ENCODE measurements at regions not wholly inside any gene's neighbourhood (a gene's known extent, or its start where the extent isn't known, plus 50 kb on each side); places are given as distances from the start of the nearest gene placed in this dataset.

DNA sequence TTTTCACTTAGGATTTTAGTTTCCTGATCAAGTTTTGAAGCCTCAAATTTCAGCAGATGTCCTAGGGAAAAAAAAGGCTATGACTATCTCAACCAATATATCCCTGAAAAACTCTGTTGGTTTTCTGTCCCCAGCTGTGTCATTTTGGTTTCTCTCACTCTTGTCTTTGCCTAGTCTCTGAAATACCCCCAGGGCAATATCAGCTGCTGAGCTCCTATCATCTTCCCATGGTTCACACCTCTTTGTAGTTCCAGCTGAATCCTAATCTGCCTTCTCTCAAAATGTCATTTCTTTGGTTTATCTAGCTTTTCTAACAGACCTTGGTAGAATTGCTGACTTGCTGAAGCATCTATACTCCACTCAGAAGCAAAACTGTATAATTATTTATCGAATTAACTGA, 2370.5 kb downstream of the ARAP2 start:
- H3K9me3 ChIP-seq, result no peaks in the 10 kb centered on the region
- TF ChIP-seq, protein P1, sequence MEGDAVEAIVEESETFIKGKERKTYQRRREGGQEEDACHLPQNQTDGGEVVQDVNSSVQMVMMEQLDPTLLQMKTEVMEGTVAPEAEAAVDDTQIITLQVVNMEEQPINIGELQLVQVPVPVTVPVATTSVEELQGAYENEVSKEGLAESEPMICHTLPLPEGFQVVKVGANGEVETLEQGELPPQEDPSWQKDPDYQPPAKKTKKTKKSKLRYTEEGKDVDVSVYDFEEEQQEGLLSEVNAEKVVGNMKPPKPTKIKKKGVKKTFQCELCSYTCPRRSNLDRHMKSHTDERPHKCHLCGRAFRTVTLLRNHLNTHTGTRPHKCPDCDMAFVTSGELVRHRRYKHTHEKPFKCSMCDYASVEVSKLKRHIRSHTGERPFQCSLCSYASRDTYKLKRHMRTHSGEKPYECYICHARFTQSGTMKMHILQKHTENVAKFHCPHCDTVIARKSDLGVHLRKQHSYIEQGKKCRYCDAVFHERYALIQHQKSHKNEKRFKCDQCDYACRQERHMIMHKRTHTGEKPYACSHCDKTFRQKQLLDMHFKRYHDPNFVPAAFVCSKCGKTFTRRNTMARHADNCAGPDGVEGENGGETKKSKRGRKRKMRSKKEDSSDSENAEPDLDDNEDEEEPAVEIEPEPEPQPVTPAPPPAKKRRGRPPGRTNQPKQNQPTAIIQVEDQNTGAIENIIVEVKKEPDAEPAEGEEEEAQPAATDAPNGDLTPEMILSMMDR (IDR thresholded peaks at IDR 0.05; ENCODE audit: low read depth, low read length), result no peak
- H3K4me1 ChIP-seq, result peaks cover 5% of the 10 kb centered on the region
- no peak for DNase-seq
- no peaks in the 10 kb centered on the region for H3K27me3 ChIP-seq
- no peaks in the 10 kb centered on the region for H3K36me3 ChIP-seq
- no peak overlapping the region for H3K4me3 ChIP-seq (ENCODE audit: low read depth, low read length)

DNA sequence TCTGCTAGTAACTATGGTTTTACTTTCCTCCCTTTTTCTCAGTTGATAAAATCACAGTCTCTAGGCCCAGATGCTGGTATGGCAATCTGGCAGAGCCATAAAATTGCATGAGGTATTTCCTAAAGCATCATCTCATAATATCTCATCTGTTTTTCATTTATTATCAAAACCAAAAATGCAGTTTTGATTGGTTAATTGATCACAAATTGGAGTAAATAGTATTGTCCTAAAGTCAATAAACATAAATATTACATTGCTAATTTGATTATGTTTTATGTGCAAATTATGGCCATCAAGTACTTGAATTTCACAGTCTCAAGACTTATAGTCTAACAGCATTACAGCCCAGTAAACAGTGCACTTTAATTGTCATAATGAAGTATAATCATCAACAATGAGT, 2365.6 kb downstream of the ARAP2 start:
- H3K4me1 ChIP-seq, result peaks cover 11% of the 10 kb centered on the region
- TF ChIP-seq, protein P1 (IDR thresholded peaks at IDR 0.05; ENCODE audit: low read depth, low read length), result no peak

GRCh38 chr4:33881176-33881575, 2363.1 kb downstream of the ARAP2 start:
- Histone ChIP-seq H3K27me3 (no peaks in the 10 kb centered on the region), H3K4me1 (peaks cover 11% of the 10 kb centered on the region), H3K9me3 (no peaks in the 10 kb centered on the region), H3K36me3 (no peaks in the 10 kb centered on the region), H3K4me3 (ENCODE audit: low read depth, low read length) (no peak overlapping the region)
- TF ChIP-seq, protein P1 (IDR thresholded peaks at IDR 0.05; ENCODE audit: low read depth, low read length), result no peak
- no peak for DNase-seq

More for the DNA sequence above, 2365.6 kb downstream of the ARAP2 start:
- Histone ChIP-seq H3K27me3 (no peaks in the 10 kb centered on the region), H3K4me3 (ENCODE audit: low read depth, low read length) (no peak overlapping the region), H3K36me3 (no peaks in the 10 kb centered on the region), H3K9me3 (no peaks in the 10 kb centered on the region)
- DNase-seq, result peak; percentile 12

DNA sequence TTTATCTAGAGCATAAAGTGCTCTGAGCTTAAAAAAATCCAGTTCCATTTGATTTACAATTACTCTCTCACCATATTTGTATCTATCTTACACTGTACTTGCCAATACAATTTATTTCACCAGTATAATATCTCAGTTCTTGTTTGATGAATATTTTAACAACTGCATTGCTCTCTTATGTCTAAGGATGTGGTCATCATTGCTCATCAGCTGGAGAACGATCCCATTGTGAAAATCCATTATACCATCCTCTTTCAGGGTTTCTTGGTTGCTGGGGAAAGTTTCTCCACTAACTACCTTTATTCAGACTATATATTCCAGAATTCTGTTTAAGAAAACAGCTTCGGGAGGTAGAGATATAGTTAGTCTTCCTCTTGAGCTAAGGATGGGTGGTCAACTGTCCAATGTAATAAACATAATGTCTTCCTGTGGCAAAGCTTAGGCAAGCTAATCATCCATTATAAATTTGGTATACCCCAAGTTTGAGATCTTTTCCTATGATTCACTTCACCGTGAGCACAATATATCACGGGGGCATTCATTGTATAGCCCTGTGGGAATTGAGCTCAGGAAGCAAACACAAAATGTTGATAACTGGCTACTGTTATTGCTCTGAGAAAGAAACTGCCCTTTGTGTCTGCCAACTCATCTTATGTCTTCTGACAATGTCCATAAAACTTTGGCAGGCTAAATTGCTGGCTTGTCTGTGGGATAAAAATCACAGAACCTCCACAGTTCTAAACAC, 2361.9 kb downstream of the ARAP2 start:
- no peak for DNase-seq
- H3K4me3 ChIP-seq (ENCODE audit: low read depth, low read length), result no peak overlapping the region

DNA sequence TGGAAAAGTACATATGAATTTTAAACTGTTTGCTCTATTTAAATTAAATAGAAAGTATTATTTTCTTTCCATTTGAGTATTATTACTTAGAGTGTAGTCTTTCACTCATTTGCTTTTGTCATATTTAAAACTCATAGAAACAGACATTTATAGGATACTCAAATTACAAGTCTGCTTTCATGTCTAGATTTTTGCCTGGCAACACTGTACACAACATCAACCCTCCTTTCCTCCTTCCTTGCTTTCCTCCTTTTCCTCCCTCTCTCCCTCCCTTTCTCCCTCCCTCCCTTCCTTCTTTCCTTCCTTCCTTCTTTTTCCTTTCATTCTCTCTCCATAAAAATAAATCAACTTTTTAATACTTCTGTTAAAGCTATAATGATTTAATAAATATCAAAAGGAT, 2361.2 kb downstream of the ARAP2 start:
- Histone ChIP-seq H3K4me1 (peaks cover 11% of the 10 kb centered on the region), H3K4me3 (ENCODE audit: low read depth, low read length) (no peak overlapping the region), H3K27me3 (no peaks in the 10 kb centered on the region), H3K36me3 (no peaks in the 10 kb centered on the region), H3K9me3 (no peaks in the 10 kb centered on the region)
- no peak for DNase-seq
- TF ChIP-seq, protein P1 (IDR thresholded peaks at IDR 0.05; ENCODE audit: low read depth, low read length), result no peak

More for the DNA sequence above, 2361.9 kb downstream of the ARAP2 start:
- Histone ChIP-seq H3K36me3 (no peaks in the 10 kb centered on the region), H3K27me3 (no peaks in the 10 kb centered on the region), H3K9me3 (no peaks in the 10 kb centered on the region), H3K4me1 (peaks cover 11% of the 10 kb centered on the region)
- TF ChIP-seq, protein P1 (IDR thresholded peaks at IDR 0.05; ENCODE audit: low read depth, low read length), result no peak

DNA sequence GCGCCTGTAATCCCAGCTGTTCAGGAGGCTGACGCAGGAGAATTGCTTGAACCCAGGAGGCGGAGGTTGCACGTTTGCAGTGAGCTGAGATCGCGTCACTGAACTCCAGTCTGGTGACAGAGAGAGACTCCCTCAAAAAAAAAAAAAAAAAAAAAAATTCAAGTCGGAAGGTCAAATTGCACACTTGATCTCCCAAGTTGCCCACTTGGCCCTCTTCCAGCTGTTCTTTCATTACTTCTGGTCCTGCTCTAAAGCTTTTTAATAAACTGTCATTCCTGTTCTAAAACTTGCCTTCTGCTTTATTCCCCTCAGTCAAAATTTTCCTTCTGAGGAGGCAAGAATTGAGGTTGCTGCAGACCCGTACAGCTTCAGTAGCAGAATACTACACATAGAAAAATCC, 2358.0 kb downstream of the ARAP2 start:
- H3K27me3 ChIP-seq, result no peaks in the 10 kb centered on the region
- no peak overlapping the region for H3K4me3 ChIP-seq (ENCODE audit: low read depth, low read length)
- no peaks in the 10 kb centered on the region for H3K36me3 ChIP-seq
- H3K4me1 ChIP-seq, result no peaks in the 10 kb centered on the region
- H3K9me3 ChIP-seq, result no peaks in the 10 kb centered on the region
- DNase-seq, result no peak
- TF ChIP-seq, protein P1 (IDR thresholded peaks at IDR 0.05; ENCODE audit: low read depth, low read length), result no peak

Measured in BE2C (cell line).